ENCODE measurements at regions not wholly inside any gene's neighbourhood (a gene's known extent, or its start where the extent isn't known, plus 50 kb on each side); places are given as distances from the start of the nearest gene placed in this dataset.
A peak's percentile ranks its signal among the peaks of the same experiment; 100 is the strongest.

- TF ChIP-seq MAX (IDR thresholded peaks at IDR 0.05) (no peak), CTCF (IDR thresholded peaks at IDR 0.05) (peak; percentile 57), MAZ (IDR thresholded peaks at IDR 0.05; ENCODE audit: borderline replicate concordance, low read depth, low read length) (no peak), RCOR1 (IDR thresholded peaks at IDR 0.05; ENCODE audit: low read depth, low read length) (no peak)
- TF ChIP-seq, protein P1, sequence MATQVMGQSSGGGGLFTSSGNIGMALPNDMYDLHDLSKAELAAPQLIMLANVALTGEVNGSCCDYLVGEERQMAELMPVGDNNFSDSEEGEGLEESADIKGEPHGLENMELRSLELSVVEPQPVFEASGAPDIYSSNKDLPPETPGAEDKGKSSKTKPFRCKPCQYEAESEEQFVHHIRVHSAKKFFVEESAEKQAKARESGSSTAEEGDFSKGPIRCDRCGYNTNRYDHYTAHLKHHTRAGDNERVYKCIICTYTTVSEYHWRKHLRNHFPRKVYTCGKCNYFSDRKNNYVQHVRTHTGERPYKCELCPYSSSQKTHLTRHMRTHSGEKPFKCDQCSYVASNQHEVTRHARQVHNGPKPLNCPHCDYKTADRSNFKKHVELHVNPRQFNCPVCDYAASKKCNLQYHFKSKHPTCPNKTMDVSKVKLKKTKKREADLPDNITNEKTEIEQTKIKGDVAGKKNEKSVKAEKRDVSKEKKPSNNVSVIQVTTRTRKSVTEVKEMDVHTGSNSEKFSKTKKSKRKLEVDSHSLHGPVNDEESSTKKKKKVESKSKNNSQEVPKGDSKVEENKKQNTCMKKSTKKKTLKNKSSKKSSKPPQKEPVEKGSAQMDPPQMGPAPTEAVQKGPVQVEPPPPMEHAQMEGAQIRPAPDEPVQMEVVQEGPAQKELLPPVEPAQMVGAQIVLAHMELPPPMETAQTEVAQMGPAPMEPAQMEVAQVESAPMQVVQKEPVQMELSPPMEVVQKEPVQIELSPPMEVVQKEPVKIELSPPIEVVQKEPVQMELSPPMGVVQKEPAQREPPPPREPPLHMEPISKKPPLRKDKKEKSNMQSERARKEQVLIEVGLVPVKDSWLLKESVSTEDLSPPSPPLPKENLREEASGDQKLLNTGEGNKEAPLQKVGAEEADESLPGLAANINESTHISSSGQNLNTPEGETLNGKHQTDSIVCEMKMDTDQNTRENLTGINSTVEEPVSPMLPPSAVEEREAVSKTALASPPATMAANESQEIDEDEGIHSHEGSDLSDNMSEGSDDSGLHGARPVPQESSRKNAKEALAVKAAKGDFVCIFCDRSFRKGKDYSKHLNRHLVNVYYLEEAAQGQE (IDR thresholded peaks at IDR 0.05) = no peak
These were observed 166.8 kb downstream of the IQUB start for GRCh38 chr7:123367484-123368122.

Data from A549 (cell line).